Activated CD4-positive, alpha-beta T cell treated with anti-CD3 and anti-CD28 coated beads, Interleukin-2, amount 10 ng/mL, durations not matched to agents 7 days and 5 days (primary cell): ENCODE measurements at regions not wholly inside any gene's neighbourhood (a gene's known extent, or its start where the extent isn't known, plus 50 kb on each side); places are given as distances from the start of the nearest gene placed in this dataset.
"Not testable (repeated sequence)": the region's sequence is repeated elsewhere in the genome, so short reads cannot be mapped to it uniquely, and the experiment has no call there.

Experiments
- CTCF ChIA-PET: fragments of 350-600 bp; sonication (Branson Sonifier 250); formaldehyde crosslinking; loops from one replicate; lab custom pipeline; 2021; ENCODE audit warnings: antibody characterized with exemption; lab: Charles Lee
- POLR2A ChIA-PET: fragments of 350-600 bp; sonication (Branson Sonifier 250); formaldehyde crosslinking; loops from one replicate; lab custom pipeline; 2021; ENCODE audit warnings: antibody characterized with exemption; lab: Charles Lee
- DNase-seq: peaks from one replicate; pipeline ENCODE4 v3.0.0-alpha.2; 2020
- H3K27ac Mint-ChIP-seq: one replicate; pipeline ENCODE4 v1.8.0; 2021; ENCODE audit warnings: mild to moderate bottlenecking, moderate library complexity, mixed read lengths
- H3K27me3 Mint-ChIP-seq: one replicate; pipeline ENCODE4 v1.8.0; 2021; ENCODE audit warnings: mixed read lengths
- H3K36me3 Mint-ChIP-seq: one replicate; pipeline ENCODE4 v1.8.0; 2021; ENCODE audit warnings: low read depth, mixed read lengths
- H3K4me1 Mint-ChIP-seq: one replicate; pipeline ENCODE4 v1.8.0; 2021; ENCODE audit warnings: mixed read lengths
- H3K4me3 Mint-ChIP-seq: one replicate; pipeline ENCODE4 v1.8.0; 2021; ENCODE audit warnings: mild to moderate bottlenecking, moderate library complexity, mixed read lengths
- H3K9me3 Mint-ChIP-seq: one replicate; pipeline ENCODE4 v1.8.0; 2021; ENCODE audit warnings: mixed read lengths

DNA sequence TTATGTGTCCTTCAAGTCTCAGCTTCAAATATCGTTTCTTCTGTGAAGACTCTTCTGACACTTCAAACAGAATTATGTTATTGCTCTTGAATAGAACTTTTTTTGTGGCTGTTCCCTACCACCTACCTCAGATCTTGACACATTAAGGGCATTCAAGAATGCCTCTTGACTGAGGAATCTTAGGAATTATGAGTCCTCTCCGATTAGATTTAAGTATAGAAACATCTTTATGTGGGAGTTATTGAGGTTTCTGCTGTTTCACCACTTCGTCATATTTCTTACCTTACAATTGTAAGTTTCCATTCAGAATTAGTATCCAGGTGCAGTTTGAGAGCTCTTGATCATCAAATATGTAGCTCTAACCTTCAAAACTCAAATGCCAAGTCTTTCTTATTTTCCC is 324.2 kb upstream of the NUDT12 start:
- DNase-seq = no peak
- Mint-ChIP-seq H3K4me3 (no peak overlapping the region), H3K4me1 (no peaks in the 10 kb centered on the region), H3K36me3 (no peaks in the 10 kb centered on the region), H3K27me3 (no peaks in the 10 kb centered on the region), H3K27ac (no peak overlapping the region), H3K9me3 (no peaks in the 10 kb centered on the region)
- ChIA-PET POLR2A (no interaction called here), CTCF (no interaction called here)

DNA sequence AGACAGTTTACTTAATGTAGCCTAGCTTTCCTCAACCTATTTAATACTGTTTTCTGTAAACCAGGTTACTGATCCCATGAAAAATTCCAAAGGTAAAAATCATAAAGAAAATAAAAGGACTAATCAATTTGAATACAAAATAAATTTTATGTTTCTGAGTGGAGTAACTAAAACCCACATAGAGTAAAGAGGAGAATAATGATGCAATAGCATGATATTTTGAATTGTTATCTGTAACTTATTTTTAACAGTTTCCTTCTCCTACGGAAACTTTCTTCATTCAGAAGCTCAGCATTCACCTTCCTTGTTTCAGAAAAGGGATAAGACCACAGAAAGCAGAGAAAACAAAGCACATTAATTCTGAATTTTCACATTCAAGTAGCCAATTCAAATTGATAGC is 320.6 kb upstream of the NUDT12 start:
- no peak overlapping the region for H3K4me3 Mint-ChIP-seq
- no peak for DNase-seq
- H3K27ac Mint-ChIP-seq = no peak overlapping the region
- no peaks in the 10 kb centered on the region for H3K27me3 Mint-ChIP-seq
- POLR2A ChIA-PET = no interaction called here
- CTCF ChIA-PET = no interaction called here
- H3K36me3 Mint-ChIP-seq = no peaks in the 10 kb centered on the region
- H3K9me3 Mint-ChIP-seq = no peaks in the 10 kb centered on the region
- no peaks in the 10 kb centered on the region for H3K4me1 Mint-ChIP-seq

DNA sequence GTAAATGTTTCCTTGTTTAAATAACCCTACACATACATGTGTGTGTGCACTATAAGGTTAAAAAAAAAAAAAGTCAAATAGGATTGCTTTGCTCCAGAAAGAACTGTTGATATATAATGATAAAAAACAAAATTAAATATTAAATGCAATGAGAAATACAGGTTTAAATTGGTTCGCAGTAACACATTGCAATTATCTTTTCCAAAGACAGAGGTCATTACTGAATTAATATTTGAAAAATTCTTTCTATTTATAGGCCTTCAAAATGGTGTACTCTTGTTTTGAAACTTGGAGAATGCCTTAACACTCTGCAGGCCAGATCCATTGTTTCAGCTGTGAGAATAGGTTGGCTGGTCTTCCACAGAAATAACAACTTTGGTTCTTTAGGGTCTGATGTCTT is 319.0 kb upstream of the NUDT12 start:
- ChIA-PET POLR2A (no interaction called here), CTCF (no interaction called here)
- Mint-ChIP-seq H3K36me3 (no peaks in the 10 kb centered on the region), H3K27ac (no peak overlapping the region), H3K4me1 (no peaks in the 10 kb centered on the region), H3K9me3 (no peaks in the 10 kb centered on the region), H3K27me3 (no peaks in the 10 kb centered on the region), H3K4me3 (no peak overlapping the region)
- DNase-seq = no peak

DNA sequence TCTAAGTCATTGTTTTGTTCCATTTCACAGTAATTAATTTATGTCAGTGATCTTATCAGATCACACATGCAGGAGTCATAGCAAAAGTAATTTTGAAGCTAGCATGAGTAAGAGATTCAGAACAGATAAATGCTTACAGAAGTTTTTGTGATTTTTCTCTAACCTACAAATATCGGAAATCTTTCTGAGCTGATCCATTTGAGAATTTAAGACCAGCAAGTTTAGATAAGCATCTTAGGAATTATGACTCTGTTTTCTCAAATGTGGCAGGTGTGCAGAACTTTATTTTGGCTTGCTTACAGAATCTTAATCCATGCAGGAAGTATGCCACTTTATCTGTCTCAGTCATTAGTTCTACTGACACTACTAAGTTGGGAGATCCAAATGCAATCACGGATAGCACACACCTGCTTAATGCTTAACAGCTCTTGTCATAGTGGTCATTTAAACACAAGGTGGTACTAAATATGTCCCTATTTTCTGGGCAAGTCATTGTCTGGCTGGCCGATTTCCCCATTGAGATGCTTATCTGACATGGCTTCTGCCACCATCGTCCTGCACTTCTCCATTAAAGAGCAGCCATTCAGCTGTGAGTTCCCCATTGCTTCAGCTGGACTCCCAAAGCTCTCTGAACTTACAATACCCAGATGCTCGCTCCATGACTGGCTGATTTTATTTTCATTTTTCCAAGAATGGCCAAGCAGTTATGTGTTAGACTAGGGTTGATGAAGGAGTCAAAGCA is 305.4 kb upstream of the NUDT12 start:
- DNase-seq = no peak
- Mint-ChIP-seq H3K4me3 (no peak overlapping the region), H3K36me3 (no peaks in the 10 kb centered on the region), H3K27ac (no peak overlapping the region), H3K4me1 (no peaks in the 10 kb centered on the region), H3K9me3 (no peaks in the 10 kb centered on the region), H3K27me3 (no peaks in the 10 kb centered on the region)
- CTCF ChIA-PET = no interaction called here
- POLR2A ChIA-PET = no interaction called here

DNA sequence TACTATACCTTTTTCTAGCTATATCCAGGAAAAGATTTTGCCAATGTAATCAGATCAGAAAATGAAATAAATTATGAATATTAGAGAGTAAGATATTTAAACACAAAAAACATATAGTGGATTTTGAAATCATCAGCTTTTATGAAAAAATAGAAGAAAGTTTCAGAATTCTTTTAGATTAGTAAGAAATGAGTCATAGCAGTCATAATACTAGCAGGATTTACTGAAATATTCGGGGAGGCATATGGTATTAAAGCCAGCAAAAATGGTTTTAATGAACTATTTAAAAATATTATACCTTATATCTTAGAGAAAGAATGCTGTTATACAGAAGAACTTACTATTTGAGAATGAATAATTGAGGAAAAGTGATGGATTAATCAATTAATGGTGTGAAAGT is 303.6 kb upstream of the NUDT12 start:
- CTCF ChIA-PET = no interaction called here
- no peak for DNase-seq
- POLR2A ChIA-PET = no interaction called here

DNA sequence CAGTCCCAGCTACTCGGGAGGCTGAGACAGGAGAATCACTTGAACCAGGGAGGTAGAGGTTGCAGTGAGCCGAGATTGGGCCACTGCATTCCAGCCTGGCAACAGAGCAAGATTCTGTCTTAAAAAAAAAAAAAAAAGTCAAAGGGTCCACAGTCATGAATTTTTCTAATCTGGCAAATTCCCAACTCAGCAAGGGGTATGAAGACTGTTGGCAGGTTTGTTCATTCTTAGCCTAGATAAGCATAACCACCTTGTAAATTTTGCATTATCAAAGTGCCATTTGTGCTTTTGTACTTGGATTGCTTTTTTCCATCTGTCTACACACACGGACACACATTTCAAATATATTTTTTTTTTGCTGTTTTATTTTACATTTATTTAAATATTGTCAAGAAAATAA is 299.8 kb upstream of the NUDT12 start:
- no peak for DNase-seq
- H3K4me3 Mint-ChIP-seq = no peak overlapping the region
- H3K27ac Mint-ChIP-seq = no peak overlapping the region
- H3K36me3 Mint-ChIP-seq = no peaks in the 10 kb centered on the region
- ChIA-PET CTCF (no interaction called here), POLR2A (no interaction called here)
- peaks cover 5% of the 10 kb centered on the region for H3K9me3 Mint-ChIP-seq
- H3K4me1 Mint-ChIP-seq = no peaks in the 10 kb centered on the region
- H3K27me3 Mint-ChIP-seq = no peaks in the 10 kb centered on the region

More for the DNA sequence above, 303.6 kb upstream of the NUDT12 start:
- H3K27me3 Mint-ChIP-seq = no peaks in the 10 kb centered on the region
- H3K4me3 Mint-ChIP-seq = no peak overlapping the region
- no peak overlapping the region for H3K27ac Mint-ChIP-seq
- H3K9me3 Mint-ChIP-seq = no peaks in the 10 kb centered on the region
- H3K4me1 Mint-ChIP-seq = no peaks in the 10 kb centered on the region
- H3K36me3 Mint-ChIP-seq = no peaks in the 10 kb centered on the region

DNA sequence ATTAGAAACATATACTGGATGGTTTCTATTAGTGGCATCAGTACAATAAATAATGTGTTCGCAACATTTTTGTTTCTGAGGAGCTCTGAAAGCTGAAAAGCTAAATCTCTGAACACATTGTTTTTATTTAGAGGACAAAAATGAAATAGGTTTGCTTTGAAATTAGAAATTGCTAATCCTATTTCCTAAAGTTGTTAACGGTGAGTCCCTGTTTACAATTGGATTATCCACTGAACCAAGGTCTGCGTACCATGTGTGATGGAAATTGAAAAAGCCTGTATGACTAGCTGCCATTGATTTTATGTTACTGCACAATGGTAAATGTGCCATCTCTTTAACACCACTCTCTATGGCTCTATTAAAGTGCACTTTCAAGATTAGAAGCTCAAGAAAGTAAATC is 297.7 kb upstream of the NUDT12 start:
- no peak overlapping the region for H3K4me3 Mint-ChIP-seq
- POLR2A ChIA-PET = no interaction called here
- no peak for DNase-seq
- H3K27me3 Mint-ChIP-seq = no peaks in the 10 kb centered on the region
- H3K36me3 Mint-ChIP-seq = no peaks in the 10 kb centered on the region
- CTCF ChIA-PET = no interaction called here
- no peak overlapping the region for H3K27ac Mint-ChIP-seq
- H3K9me3 Mint-ChIP-seq = peaks cover 6% of the 10 kb centered on the region
- H3K4me1 Mint-ChIP-seq = no peaks in the 10 kb centered on the region

DNA sequence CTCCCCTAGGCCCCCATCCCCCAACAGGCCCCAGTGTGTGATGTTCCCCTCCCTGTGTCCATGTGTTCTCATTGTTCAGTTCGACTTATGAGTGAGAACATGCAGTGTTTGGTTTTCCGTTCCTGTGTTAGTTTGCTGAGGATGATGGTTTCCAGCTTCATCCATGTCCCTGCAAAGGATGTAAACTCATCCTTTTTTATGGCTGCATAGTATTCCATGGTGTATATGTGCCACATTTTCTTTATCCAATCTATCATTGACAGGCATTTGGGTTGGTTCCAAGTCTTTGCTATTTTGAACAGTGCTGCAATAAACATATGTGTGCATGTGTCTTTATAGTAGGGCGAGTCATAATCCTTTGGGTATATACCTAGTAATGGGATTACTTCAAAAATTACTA is 295.8 kb upstream of the NUDT12 start:
- H3K27me3 Mint-ChIP-seq, H3K4me3 Mint-ChIP-seq, H3K27ac Mint-ChIP-seq, DNase-seq, H3K36me3 Mint-ChIP-seq, CTCF ChIA-PET, H3K9me3 Mint-ChIP-seq, H3K4me1 Mint-ChIP-seq, POLR2A ChIA-PET: not testable (repeated sequence)

DNA sequence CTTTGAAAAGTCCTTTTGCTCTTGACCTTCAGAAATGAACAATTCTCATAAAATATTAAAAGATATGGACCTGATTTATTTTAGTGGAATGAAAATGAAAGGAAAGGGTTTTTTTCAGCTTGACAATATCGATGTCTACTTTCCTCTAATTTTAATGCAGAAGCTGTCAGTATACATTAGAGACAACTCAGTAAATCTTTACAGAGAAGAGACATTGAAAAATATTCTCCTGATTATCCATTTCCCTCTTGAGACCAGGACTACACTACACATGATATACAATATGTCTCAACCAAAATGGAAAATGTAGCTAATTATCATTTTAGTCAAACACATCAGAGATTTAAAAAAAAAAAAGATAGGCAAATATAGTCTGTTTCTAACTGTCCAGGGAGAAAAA is 288.5 kb upstream of the NUDT12 start:
- POLR2A ChIA-PET = no interaction called here

DNA sequence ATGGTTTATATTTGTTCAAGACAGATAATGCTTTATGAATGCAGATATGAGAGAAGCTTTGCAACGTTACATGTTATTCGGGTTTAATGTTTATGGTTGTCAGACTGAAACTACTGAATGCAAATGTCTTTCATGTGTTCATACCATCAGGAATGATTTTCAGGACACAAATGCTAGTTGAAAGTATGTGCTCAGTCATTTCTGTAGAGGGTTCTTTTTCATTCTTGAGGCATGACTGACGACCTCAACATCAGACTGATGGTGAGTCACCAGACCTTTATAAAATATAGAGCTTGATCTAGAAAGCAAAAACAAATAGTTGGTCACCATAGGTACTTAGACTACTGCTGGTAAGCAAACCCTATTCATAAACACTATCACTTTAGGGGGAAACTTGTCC is 287.3 kb upstream of the NUDT12 start:
- CTCF ChIA-PET = interaction anchor here (0.5 kb wide), 1 partner anchor 72 kb away, joined by 5 read pairs; no protein-coding TSS in a partner anchor
- no peaks in the 10 kb centered on the region for H3K27me3 Mint-ChIP-seq
- no peak overlapping the region for H3K27ac Mint-ChIP-seq
- DNase-seq = no peak
- no peaks in the 10 kb centered on the region for H3K9me3 Mint-ChIP-seq
- H3K36me3 Mint-ChIP-seq = no peaks in the 10 kb centered on the region
- POLR2A ChIA-PET = no interaction called here
- H3K4me1 Mint-ChIP-seq = no peaks in the 10 kb centered on the region
- H3K4me3 Mint-ChIP-seq = no peak overlapping the region

More for the DNA sequence above, 288.5 kb upstream of the NUDT12 start:
- H3K27ac Mint-ChIP-seq = no peak overlapping the region
- no peaks in the 10 kb centered on the region for H3K27me3 Mint-ChIP-seq
- no peaks in the 10 kb centered on the region for H3K36me3 Mint-ChIP-seq
- H3K9me3 Mint-ChIP-seq = peaks cover 3% of the 10 kb centered on the region
- H3K4me3 Mint-ChIP-seq = no peak overlapping the region
- CTCF ChIA-PET = no interaction called here
- H3K4me1 Mint-ChIP-seq = no peaks in the 10 kb centered on the region
- no peak for DNase-seq

DNA sequence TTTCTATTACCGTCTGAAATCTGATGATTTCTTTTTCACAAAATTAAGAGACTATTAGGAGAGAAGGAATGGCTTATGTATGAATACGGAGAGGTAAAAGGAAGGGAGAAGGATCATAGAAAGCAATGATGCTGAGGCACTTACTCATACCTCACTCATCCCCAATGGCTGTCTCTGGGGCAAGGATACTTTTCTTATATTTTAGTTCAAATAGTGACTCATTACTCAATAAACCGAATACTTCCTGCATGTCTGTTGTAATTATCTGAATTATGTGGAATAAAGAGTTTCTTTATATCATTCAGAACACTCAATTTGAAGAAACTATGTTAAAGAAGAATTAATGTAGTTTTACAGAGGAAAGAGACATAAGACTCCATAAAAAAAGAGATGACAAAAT is 284.5 kb upstream of the NUDT12 start:
- CTCF ChIA-PET = no interaction called here
- H3K4me3 Mint-ChIP-seq = no peak overlapping the region

DNA sequence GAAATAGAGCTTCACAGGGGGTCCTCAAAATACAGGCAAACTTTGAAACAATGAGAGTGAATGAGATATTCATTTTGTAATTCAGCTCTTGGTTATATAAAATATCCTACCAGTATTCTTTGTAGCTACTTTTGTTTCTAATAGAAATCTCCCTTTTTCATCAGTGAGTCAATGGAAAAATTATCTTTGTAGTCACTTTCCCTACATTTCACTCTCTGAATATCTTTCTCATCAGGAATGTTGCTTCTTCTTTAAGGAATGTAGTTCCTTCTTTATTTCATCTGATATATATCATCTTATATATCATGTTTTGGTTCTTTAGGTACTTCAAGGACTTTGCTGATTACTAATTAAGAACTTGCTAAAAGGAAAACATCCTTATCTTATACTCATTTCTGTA is 280.3 kb upstream of the NUDT12 start:
- Mint-ChIP-seq H3K4me3 (no peak overlapping the region), H3K9me3 (no peaks in the 10 kb centered on the region), H3K4me1 (no peaks in the 10 kb centered on the region), H3K27me3 (no peaks in the 10 kb centered on the region), H3K27ac (no peak overlapping the region), H3K36me3 (no peaks in the 10 kb centered on the region)
- CTCF ChIA-PET = no interaction called here
- DNase-seq = no peak
- POLR2A ChIA-PET = no interaction called here

More for the DNA sequence above, 284.5 kb upstream of the NUDT12 start:
- no peaks in the 10 kb centered on the region for H3K4me1 Mint-ChIP-seq
- POLR2A ChIA-PET = no interaction called here
- no peak for DNase-seq
- H3K27me3 Mint-ChIP-seq = no peaks in the 10 kb centered on the region
- H3K36me3 Mint-ChIP-seq = no peaks in the 10 kb centered on the region
- H3K27ac Mint-ChIP-seq = no peak overlapping the region
- no peaks in the 10 kb centered on the region for H3K9me3 Mint-ChIP-seq

DNA sequence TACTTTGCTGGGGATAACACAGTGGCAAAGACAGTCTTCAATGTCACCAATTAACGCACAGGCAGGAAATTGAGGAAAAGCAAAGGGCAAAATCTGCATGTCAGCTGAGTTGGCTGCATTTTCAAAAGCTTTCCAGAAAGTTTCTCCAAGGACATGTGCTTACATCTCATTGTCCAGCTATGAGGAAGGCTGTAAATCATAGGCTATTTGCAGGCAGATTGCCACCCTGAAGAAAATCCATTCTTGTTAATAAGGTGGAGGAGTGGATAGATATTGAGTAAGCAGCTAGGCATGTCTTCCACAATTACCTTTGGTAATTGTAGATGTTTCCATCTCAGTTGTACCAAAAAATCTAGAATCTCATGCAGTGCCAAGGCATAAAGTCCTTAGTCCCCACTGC is 278.0 kb upstream of the NUDT12 start:
- POLR2A ChIA-PET = no interaction called here
- no peak for DNase-seq
- H3K4me1 Mint-ChIP-seq = no peaks in the 10 kb centered on the region
- CTCF ChIA-PET = no interaction called here
- no peaks in the 10 kb centered on the region for H3K9me3 Mint-ChIP-seq
- H3K4me3 Mint-ChIP-seq = no peak overlapping the region
- H3K27me3 Mint-ChIP-seq = no peaks in the 10 kb centered on the region
- H3K36me3 Mint-ChIP-seq = no peaks in the 10 kb centered on the region
- H3K27ac Mint-ChIP-seq = no peak overlapping the region

DNA sequence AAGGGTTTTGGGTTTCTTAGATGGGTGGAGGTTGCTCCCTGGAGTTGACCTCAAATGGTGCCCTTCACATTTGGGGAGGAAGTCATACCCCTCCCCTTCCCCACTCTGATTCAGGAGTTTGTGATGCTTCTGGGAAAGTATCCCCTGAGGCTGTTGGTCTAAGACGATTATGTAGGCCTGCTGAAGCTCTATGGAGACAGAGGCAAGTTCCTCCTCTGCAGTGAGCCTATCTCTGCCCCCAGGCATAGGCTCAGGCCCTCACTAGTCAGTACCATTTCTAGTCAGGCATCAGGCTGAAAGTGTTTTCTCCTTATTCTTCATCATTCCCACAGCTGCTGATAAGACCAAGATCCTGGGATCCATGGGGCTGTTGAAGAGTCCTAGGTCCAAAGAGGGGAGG is 271.6 kb upstream of the NUDT12 start:
- Mint-ChIP-seq H3K36me3 (no peaks in the 10 kb centered on the region), H3K4me3 (no peak overlapping the region), H3K27me3 (no peaks in the 10 kb centered on the region), H3K4me1 (no peaks in the 10 kb centered on the region), H3K9me3 (no peaks in the 10 kb centered on the region), H3K27ac (no peak overlapping the region)
- DNase-seq = no peak
- ChIA-PET CTCF (no interaction called here), POLR2A (no interaction called here)
